AG09309 (cell line): ENCODE measurements at regions not wholly inside any gene's neighbourhood (a gene's known extent, or its start where the extent isn't known, plus 50 kb on each side); places are given as distances from the start of the nearest gene placed in this dataset.

Experiments used
- DNase-seq: peaks from one replicate; pipeline ENCODE4 v3.0.0-alpha.2; 2010; ENCODE audit warnings: low read depth
- H3K4me3 ChIP-seq: 2 replicates; pipeline ENCODE4 v1.5.1; 2011; ENCODE audit warnings: mild to moderate bottlenecking, low read depth, low read length, moderate library complexity; ENCODE audit not compliant: control insufficient read depth
- CTCF ChIP-seq: IDR thresholded peaks from 2 replicates; pipeline ENCODE4 v1.5.1; 2011; ENCODE audit warnings: mild to moderate bottlenecking, low read depth, low read length, inconsistent platforms; ENCODE audit not compliant: insufficient read depth, control insufficient read depth; ENCODE audit errors: missing control alignments

- no peak for DNase-seq
- H3K4me3 ChIP-seq: no peak overlapping the region
- no peak for TF ChIP-seq CTCF
Measured at GRCh38 chr2:235396071-235396846, 97.6 kb upstream of the AGAP1 start.

DNA sequence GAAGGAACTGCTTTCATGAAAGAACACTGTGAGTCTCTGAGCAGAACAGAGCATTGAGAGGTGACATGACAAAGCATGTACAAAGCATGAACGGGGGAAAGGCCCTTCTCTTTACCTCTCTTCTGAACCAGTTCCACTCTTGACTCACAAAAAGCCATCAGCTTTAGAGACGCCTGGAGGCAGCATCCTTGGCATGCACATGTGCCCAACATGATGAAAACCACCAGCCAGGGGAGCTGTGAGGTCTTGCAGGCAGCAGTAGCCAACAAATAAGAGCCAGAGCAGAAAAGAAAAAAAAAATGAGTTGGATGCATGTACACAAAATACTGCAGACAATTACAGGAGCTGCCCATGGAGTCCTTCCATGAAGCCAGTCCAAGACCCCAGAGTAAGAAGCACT is 95.5 kb upstream of the AGAP1 start:
- no peak for TF ChIP-seq CTCF
- no peak for DNase-seq

GRCh38 chr2:235399895-235400294 is 93.9 kb upstream of the AGAP1 start:
- no peak for TF ChIP-seq CTCF
- no peak for DNase-seq
- no peak overlapping the region for H3K4me3 ChIP-seq

More for the DNA sequence above, 95.5 kb upstream of the AGAP1 start:
- H3K4me3 ChIP-seq: no peak overlapping the region

- DNase-seq: no peak
- no peak for TF ChIP-seq CTCF
- no peak overlapping the region for H3K4me3 ChIP-seq
Measured at GRCh38 chr2:235402422-235402821, 91.4 kb upstream of the AGAP1 start.

- TF ChIP-seq CTCF: no peak
- no peak for DNase-seq
- H3K4me3 ChIP-seq: no peak overlapping the region
Measured at GRCh38 chr2:235405612-235406361, 88.1 kb upstream of the AGAP1 start.

DNA sequence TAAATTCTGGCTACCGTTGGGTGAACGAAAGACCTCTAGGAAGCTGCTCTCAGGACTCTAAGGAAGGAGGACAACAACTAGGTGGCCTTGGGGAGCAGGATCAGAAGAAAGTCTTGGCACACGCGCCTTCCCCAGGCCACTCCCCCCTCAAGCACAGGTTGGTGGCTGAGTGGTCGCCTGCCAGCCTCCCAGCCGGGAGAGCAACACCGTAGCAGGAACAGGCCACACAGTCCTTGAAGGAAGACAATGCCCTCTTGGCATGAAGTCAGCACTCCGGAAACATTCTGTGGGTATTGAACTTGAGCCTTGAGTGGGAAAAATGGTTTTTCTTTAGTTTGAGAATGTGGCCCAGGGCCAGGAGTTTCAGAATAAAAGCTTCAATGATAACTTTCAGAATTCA is 87.4 kb upstream of the AGAP1 start:
- TF ChIP-seq CTCF: no peak
- H3K4me3 ChIP-seq: no peak overlapping the region
- DNase-seq: no peak
